ENCODE measurements at regions not wholly inside any gene's neighbourhood (a gene's known extent, or its start where the extent isn't known, plus 50 kb on each side); places are given as distances from the start of the nearest gene placed in this dataset.

GRCh38 chr1:58977598-58977997 lies 193.8 kb upstream of the JUN start:
- H3K27me3 ChIP-seq (ENCODE audit: insufficient read depth, low read depth, severe bottlenecking), result no peaks in the 10 kb centered on the region
- H3K9me3 ChIP-seq (ENCODE audit: severe bottlenecking), result no peaks in the 10 kb centered on the region
- H3K4me3 ChIP-seq (ENCODE audit: low read depth, low read length), result no peak overlapping the region
- H3K36me3 ChIP-seq, result no peaks in the 10 kb centered on the region
- no peak for DNase-seq
- TF ChIP-seq CTCF (IDR thresholded peaks at IDR 0.05; ENCODE audit: low read depth, low read length), result no peak
- no peak overlapping the region for H3K27ac ChIP-seq

DNA sequence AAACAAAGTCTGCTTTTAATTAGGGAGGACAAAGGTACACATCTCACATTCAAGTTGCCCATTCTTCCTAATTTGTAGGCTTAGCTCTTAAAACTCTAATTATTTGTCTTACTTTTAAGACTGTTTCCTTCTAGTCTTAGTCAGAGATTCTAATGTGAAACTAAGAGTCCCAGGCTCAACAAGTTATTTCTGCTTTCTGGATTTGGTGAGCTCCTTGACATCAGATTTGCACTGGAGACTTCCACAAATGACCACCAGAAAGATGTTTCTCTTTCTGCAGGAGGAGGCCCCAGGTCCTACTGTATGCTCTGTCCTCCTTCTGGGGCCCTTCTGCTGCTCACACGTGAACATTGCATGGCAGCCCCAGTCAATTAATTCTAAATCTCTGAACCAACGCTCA lies 194.2 kb upstream of the JUN start:
- Histone ChIP-seq H3K9me3 (ENCODE audit: severe bottlenecking) (no peaks in the 10 kb centered on the region), H3K27ac (no peak overlapping the region), H3K4me3 (ENCODE audit: low read depth, low read length) (no peak overlapping the region), H3K36me3 (no peaks in the 10 kb centered on the region), H3K27me3 (ENCODE audit: insufficient read depth, low read depth, severe bottlenecking) (no peaks in the 10 kb centered on the region)
- no peak for TF ChIP-seq CTCF (IDR thresholded peaks at IDR 0.05; ENCODE audit: low read depth, low read length)
- no peak for DNase-seq

GRCh38 chr1:58979086-58979485 lies 195.2 kb upstream of the JUN start:
- DNase-seq, result no peak
- H3K27me3 ChIP-seq (ENCODE audit: insufficient read depth, low read depth, severe bottlenecking), result no peaks in the 10 kb centered on the region
- no peak overlapping the region for H3K27ac ChIP-seq
- no peaks in the 10 kb centered on the region for H3K9me3 ChIP-seq (ENCODE audit: severe bottlenecking)
- no peaks in the 10 kb centered on the region for H3K36me3 ChIP-seq
- H3K4me3 ChIP-seq (ENCODE audit: low read depth, low read length), result no peak overlapping the region
- no peak for TF ChIP-seq CTCF (IDR thresholded peaks at IDR 0.05; ENCODE audit: low read depth, low read length)

DNA sequence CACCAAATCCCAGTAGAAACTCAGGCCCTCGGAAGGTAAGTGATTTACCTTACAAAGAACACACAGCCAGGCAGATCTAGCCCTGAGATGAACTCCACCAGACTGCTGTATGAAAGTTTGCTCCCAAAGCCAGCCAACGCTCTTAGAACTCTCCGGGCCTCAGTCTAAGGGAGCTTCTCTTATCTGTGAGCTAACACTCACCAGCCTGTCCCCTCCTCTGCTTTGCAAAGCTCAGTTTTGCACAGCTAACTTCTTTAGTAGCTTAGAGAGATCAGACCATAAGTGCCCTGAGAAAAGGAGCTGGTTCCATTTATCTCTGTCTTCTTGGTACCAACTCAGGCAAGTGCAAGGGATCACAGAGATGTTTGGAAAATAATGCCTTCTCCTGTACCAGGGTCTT lies 195.8 kb upstream of the JUN start:
- no peak for TF ChIP-seq CTCF (IDR thresholded peaks at IDR 0.05; ENCODE audit: low read depth, low read length)
- Histone ChIP-seq H3K4me3 (ENCODE audit: low read depth, low read length) (no peak overlapping the region), H3K9me3 (ENCODE audit: severe bottlenecking) (no peaks in the 10 kb centered on the region), H3K36me3 (no peaks in the 10 kb centered on the region), H3K27ac (no peak overlapping the region), H3K27me3 (ENCODE audit: insufficient read depth, low read depth, severe bottlenecking) (no peaks in the 10 kb centered on the region)
- DNase-seq, result no peak

DNA sequence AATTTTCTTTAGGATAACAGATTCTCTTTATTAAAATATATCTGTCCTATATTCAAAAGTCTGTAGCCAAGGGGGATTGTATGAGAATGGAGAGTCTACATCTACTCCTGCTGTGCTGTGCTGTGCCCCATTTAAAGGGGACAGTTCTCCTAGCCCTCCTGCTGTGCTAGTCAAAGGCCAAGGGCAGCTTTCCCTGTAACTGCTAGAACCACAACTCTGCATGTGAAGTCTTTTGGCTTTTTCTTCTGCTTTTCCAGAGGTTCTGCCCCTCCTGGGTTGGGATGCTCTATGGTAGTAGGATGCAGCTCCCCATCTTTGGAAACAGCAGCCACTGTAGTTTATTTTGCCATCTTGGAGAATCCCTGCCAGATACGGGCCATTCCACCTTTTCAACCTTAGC lies 197.5 kb upstream of the JUN start:
- DNase-seq, result no peak
- H3K9me3 ChIP-seq (ENCODE audit: severe bottlenecking), result no peaks in the 10 kb centered on the region
- TF ChIP-seq CTCF (IDR thresholded peaks at IDR 0.05; ENCODE audit: low read depth, low read length), result no peak

GRCh38 chr1:58982259-58982998 lies 198.6 kb upstream of the JUN start:
- Histone ChIP-seq H3K4me3 (ENCODE audit: low read depth, low read length) (no peak overlapping the region), H3K27me3 (ENCODE audit: insufficient read depth, low read depth, severe bottlenecking) (no peaks in the 10 kb centered on the region), H3K27ac (no peak overlapping the region), H3K9me3 (ENCODE audit: severe bottlenecking) (no peaks in the 10 kb centered on the region), H3K36me3 (no peaks in the 10 kb centered on the region)
- no peak for TF ChIP-seq CTCF (IDR thresholded peaks at IDR 0.05; ENCODE audit: low read depth, low read length)
- peak; percentile 29 for DNase-seq

More for the DNA sequence above, 197.5 kb upstream of the JUN start:
- Histone ChIP-seq H3K36me3 (no peaks in the 10 kb centered on the region), H3K4me3 (ENCODE audit: low read depth, low read length) (no peak overlapping the region), H3K27me3 (ENCODE audit: insufficient read depth, low read depth, severe bottlenecking) (no peaks in the 10 kb centered on the region), H3K27ac (no peak overlapping the region)
